GM13976 (cell line): ENCODE measurements at regions not wholly inside any gene's neighbourhood (a gene's known extent, or its start where the extent isn't known, plus 50 kb on each side); places are given as distances from the start of the nearest gene placed in this dataset.

Experiments used
- DNase-seq: peaks from one replicate; pipeline ENCODE4 v3.0.0; 2012; ENCODE audit warnings: low spot score
- CTCF ChIP-seq: IDR thresholded peaks from 2 replicates; pipeline ENCODE4 v1.5.1; 2012; ENCODE audit warnings: borderline replicate concordance, mild to moderate bottlenecking; ENCODE audit not compliant: insufficient read depth; ENCODE audit errors: extremely low read depth, missing control alignments, control extremely low read depth
- in situ Hi-C: fragments of 300-500 bp; cut with MboI; formaldehyde crosslinking; loops from one replicate; pipeline ENCODE4 v1.12.0; 2022; ENCODE audit warnings: low sequenced_read_pairs, mixed read lengths, inconsistent platforms; ENCODE audit not compliant: unreplicated experiment

GRCh38 chr11:79522626-79523025 is 81.8 kb upstream of the TENM4 start:
- no peak for TF ChIP-seq CTCF
- no peak for DNase-seq
- in situ Hi-C loops: no loop called here

- no peak for DNase-seq
- in situ Hi-C loops: no loop called here
- TF ChIP-seq CTCF: no peak
Observed at GRCh38 chr11:79520086-79520485, 79.3 kb upstream of the TENM4 start.

- in situ Hi-C loops: no loop called here
- no peak for TF ChIP-seq CTCF
- no peak for DNase-seq
Observed at GRCh38 chr11:79515781-79516180, 75.0 kb upstream of the TENM4 start.

GRCh38 chr11:79514695-79515094 is 73.9 kb upstream of the TENM4 start:
- no peak for DNase-seq
- in situ Hi-C loops: no loop called here
- no peak for TF ChIP-seq CTCF

GRCh38 chr11:79514290-79514689 is 73.5 kb upstream of the TENM4 start:
- in situ Hi-C loops: no loop called here
- TF ChIP-seq CTCF: no peak
- no peak for DNase-seq

GRCh38 chr11:79512706-79513469 is 72.1 kb upstream of the TENM4 start:
- no peak for TF ChIP-seq CTCF

More at GRCh38 chr11:79512706-79513469, 72.1 kb upstream of the TENM4 start:
- in situ Hi-C loops: no loop called here
- DNase-seq: no peak
